Trophoblast cell (in vitro differentiated cells and primary cell): ENCODE measurements at regions not wholly inside any gene's neighbourhood (a gene's known extent, or its start where the extent isn't known, plus 50 kb on each side); places are given as distances from the start of the nearest gene placed in this dataset.
"Not testable (repeated sequence)": the region's sequence is repeated elsewhere in the genome, so short reads cannot be mapped to it uniquely, and the experiment has no call there.

ENCODE experiments used
- DNase-seq, 2 donors: peaks; one replicate each; pipeline ENCODE4 v3.0.0-alpha.2; 2016
- H2AFZ ChIP-seq: 2 replicates; pipeline ENCODE4 v1.6.1; 2013; ENCODE audit warnings: low read length, moderate library complexity, mild to moderate bottlenecking; ENCODE audit not compliant: insufficient read depth, poor library complexity
- H2AK5ac ChIP-seq: 2 replicates; pipeline ENCODE4 v1.6.1; 2013; ENCODE audit warnings: mild to moderate bottlenecking, low read length
- H2BK120ac ChIP-seq: 2 replicates; pipeline ENCODE4 v1.6.1; 2013; ENCODE audit warnings: low read length, mild to moderate bottlenecking, moderate library complexity; ENCODE audit not compliant: insufficient read depth, poor library complexity
- H2BK12ac ChIP-seq: 2 replicates; pipeline ENCODE4 v1.6.1; 2013; ENCODE audit warnings: mild to moderate bottlenecking, low read length, moderate library complexity
- H2BK5ac ChIP-seq: 2 replicates; pipeline ENCODE4 v1.6.1; 2013; ENCODE audit warnings: low read length, low read depth, moderate library complexity, mild to moderate bottlenecking; ENCODE audit not compliant: poor library complexity
- H3K14ac ChIP-seq: 2 replicates; pipeline ENCODE4 v1.6.1; 2013; ENCODE audit warnings: mild to moderate bottlenecking, low read length
- H3K18ac ChIP-seq: 2 replicates; pipeline ENCODE4 v1.6.1; 2013; ENCODE audit warnings: mild to moderate bottlenecking, low read length
- H3K23ac ChIP-seq: 2 replicates; pipeline ENCODE4 v1.6.1; 2013; ENCODE audit warnings: low read length
- H3K27ac ChIP-seq: 2 replicates; pipeline ENCODE4 v1.5.1; 2013; ENCODE audit warnings: low read depth, mild to moderate bottlenecking, inconsistent platforms, low read length, moderate library complexity
- H3K27me3 ChIP-seq: 2 replicates; pipeline ENCODE4 v1.6.1; 2013; ENCODE audit warnings: inconsistent platforms, mild to moderate bottlenecking, low read length, moderate library complexity; ENCODE audit not compliant: insufficient read depth
- H3K36me3 ChIP-seq, 2 experiments: 1 replicate in 1 of 2; 2 replicates in 1 of 2; pipeline ENCODE4 v1.6.1; 2013; ENCODE audit warnings: low read length in 2 of 2, mild to moderate bottlenecking in 2 of 2, moderate library complexity in 1 of 2; ENCODE audit not compliant: insufficient read depth in 2 of 2, control insufficient read depth in 1 of 2
- H3K4ac ChIP-seq: 2 replicates; pipeline ENCODE4 v1.6.1; 2013; ENCODE audit warnings: low read depth, mild to moderate bottlenecking, low read length, moderate library complexity
- H3K4me1 ChIP-seq, 2 experiments: 1 replicate in 1 of 2; 2 replicates in 1 of 2; pipeline ENCODE4 v1.6.1; 2013; ENCODE audit warnings: low read length in 2 of 2, mild to moderate bottlenecking in 2 of 2, moderate library complexity in 1 of 2; ENCODE audit not compliant: insufficient read depth in 2 of 2, control insufficient read depth in 1 of 2
- H3K4me2 ChIP-seq: 2 replicates; pipeline ENCODE4 v1.6.1; 2013; ENCODE audit warnings: inconsistent platforms, mild to moderate bottlenecking, low read length, moderate library complexity
- H3K4me3 ChIP-seq: 2 replicates; pipeline ENCODE4 v1.5.1; 2013; ENCODE audit warnings: mild to moderate bottlenecking, low read depth, low read length, inconsistent platforms
- H3K79me1 ChIP-seq: one replicate; pipeline ENCODE4 v1.6.1; 2013; ENCODE audit warnings: low read length
- H3K79me2 ChIP-seq: 2 replicates; pipeline ENCODE4 v1.6.1; 2013; ENCODE audit warnings: low read length, mild to moderate bottlenecking; ENCODE audit not compliant: control insufficient read depth, insufficient read depth, poor library complexity
- H3K9ac ChIP-seq: 2 replicates; pipeline ENCODE4 v1.6.1; 2013; ENCODE audit warnings: mild to moderate bottlenecking, low read length
- H3K9me3 ChIP-seq: 2 replicates; pipeline ENCODE4 v1.6.1; 2013; ENCODE audit warnings: low read depth, mild to moderate bottlenecking, control low read depth, inconsistent platforms, low read length; ENCODE audit not compliant: insufficient read depth
- H4K12ac ChIP-seq: 2 replicates; pipeline ENCODE4 v1.6.1; 2013; ENCODE audit warnings: low read depth, mild to moderate bottlenecking, low read length, moderate library complexity
- H4K8ac ChIP-seq: 2 replicates; pipeline ENCODE4 v1.6.1; 2013; ENCODE audit warnings: low read depth, mild to moderate bottlenecking, low read length, moderate library complexity
- H4K91ac ChIP-seq: one replicate; pipeline ENCODE4 v1.6.1; 2013; ENCODE audit warnings: low read depth, mild to moderate bottlenecking, low read length, moderate library complexity
- WGBS: extraction: QIAGEN DNeasy Blood & Tissue Kit; methylation state at CpG from one replicate; pipeline ENCODE4 v1.1.7; 2013; ENCODE audit warnings: missing lambda C conversion rate; ENCODE audit not compliant: insufficient read length, insufficient coverage; ENCODE audit errors: extremely low coverage; 5-methylcytosine and 5-hydroxymethylcytosine counted together

DNA sequence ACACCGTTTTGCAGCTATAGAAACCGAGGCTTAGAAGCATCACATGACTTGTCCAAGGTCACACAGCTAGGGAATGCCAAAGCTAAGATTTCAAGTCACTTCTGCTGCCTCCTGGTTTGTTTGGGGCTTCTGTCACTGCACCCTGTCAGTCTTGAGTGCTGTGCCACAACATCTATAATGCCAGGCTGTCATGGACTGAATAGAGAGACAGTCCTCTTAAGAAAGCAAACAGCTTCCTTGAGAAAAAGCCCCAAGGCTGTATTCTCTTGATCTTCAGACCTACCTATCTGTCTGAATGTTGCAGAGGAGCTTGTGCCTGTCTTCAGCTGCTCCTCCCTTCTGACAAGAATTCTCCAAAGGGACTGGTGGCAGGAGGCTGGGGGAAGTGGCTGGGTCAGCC, 81.6 kb downstream of the OLFM4 start:
- no CpG with 5 or more reads among the region's 2 CpGs for WGBS
- no peak overlapping the region for H3K9ac ChIP-seq
- no peak overlapping the region for H3K23ac ChIP-seq

DNA sequence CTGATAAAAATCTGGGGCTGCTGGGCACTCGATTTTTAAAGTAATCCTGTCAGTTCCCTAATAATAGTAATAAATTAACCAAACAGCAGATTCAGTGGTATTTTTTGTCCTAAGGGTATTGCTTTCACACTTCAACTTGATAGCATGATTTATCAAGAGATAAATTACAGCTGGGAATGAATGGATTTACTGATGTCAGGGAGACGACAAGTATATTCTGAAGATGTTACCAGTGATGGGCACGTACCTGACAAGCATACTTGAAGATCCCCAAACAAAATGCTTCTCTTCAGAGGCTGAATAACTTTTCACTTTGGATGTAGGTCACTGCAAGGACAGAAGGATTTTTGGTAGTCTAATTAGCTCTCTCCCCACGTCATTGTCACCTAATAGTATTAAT, 82.0 kb downstream of the OLFM4 start:
- no peak overlapping the region for H3K18ac ChIP-seq
- H3K4me2 ChIP-seq: no peak overlapping the region
- H2BK12ac ChIP-seq: no peak overlapping the region
- H4K12ac ChIP-seq: no peak overlapping the region
- no peak overlapping the region for H2AK5ac ChIP-seq
- peaks cover 2% of the 10 kb centered on the region for H3K79me1 ChIP-seq
- no peak for DNase-seq
- H2AFZ ChIP-seq: no peak overlapping the region
- H3K23ac ChIP-seq: no peak overlapping the region
- no peak overlapping the region for H4K91ac ChIP-seq
- no CpG with 5 or more reads among the region's 4 CpGs for WGBS
- H4K8ac ChIP-seq: no peak overlapping the region
- peaks cover 4 to 5% of the 10 kb centered on the region in 2 experiments for H3K4me1 ChIP-seq
- no peaks in the 10 kb centered on the region for H3K9me3 ChIP-seq
- no peak overlapping the region for H2BK5ac ChIP-seq
- H3K27ac ChIP-seq: no peak overlapping the region
- H2BK120ac ChIP-seq: no peak overlapping the region
- no peak overlapping the region for H3K4ac ChIP-seq
- no peaks in the 10 kb centered on the region for H3K79me2 ChIP-seq
- no peak overlapping the region for H3K4me3 ChIP-seq
- no peak overlapping the region for H3K14ac ChIP-seq
- no peak overlapping the region for H3K9ac ChIP-seq
- H3K27me3 ChIP-seq: no peaks in the 10 kb centered on the region
- no peaks in the 10 kb centered on the region for H3K36me3 ChIP-seq

More for the DNA sequence above, 81.6 kb downstream of the OLFM4 start:
- no peak overlapping the region for H2AK5ac ChIP-seq
- H3K4me1 ChIP-seq: peaks cover 4 to 9% of the 10 kb centered on the region in 2 experiments
- H4K8ac ChIP-seq: no peak overlapping the region
- H4K12ac ChIP-seq: no peak overlapping the region
- no peak overlapping the region for H3K27ac ChIP-seq
- H3K9me3 ChIP-seq: no peaks in the 10 kb centered on the region
- H3K14ac ChIP-seq: no peak overlapping the region
- no peak overlapping the region for H2AFZ ChIP-seq
- H3K4me3 ChIP-seq: no peak overlapping the region
- H3K27me3 ChIP-seq: no peaks in the 10 kb centered on the region
- peaks cover 2% of the 10 kb centered on the region for H3K79me1 ChIP-seq
- no peak overlapping the region for H2BK12ac ChIP-seq
- H3K4me2 ChIP-seq: no peak overlapping the region
- no peak overlapping the region for H3K18ac ChIP-seq
- no peaks in the 10 kb centered on the region for H3K79me2 ChIP-seq
- H2BK120ac ChIP-seq: no peak overlapping the region
- DNase-seq: no peak
- no peak overlapping the region for H2BK5ac ChIP-seq
- no peak overlapping the region for H3K4ac ChIP-seq
- no peaks in the 10 kb centered on the region for H3K36me3 ChIP-seq
- no peak overlapping the region for H4K91ac ChIP-seq

DNA sequence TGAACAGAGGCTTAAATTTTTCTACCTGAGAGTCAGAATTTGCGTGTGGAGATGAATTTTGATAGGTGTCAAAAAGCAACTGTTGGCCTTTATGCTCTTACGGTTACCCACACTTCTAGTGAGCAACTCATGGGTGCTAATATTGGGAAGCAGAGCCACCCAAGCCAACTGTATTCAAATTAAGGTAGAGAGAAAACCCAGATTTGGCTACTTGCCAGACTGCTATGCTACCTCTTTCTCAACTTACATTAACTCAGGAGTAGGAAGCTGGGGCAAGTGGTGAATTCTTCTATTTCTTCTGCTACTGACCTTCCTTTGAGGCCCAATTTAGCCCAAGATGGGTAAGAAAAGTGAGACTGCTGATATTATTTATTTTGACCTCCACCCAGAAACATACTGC, 83.9 kb downstream of the OLFM4 start:
- no peak overlapping the region for H2BK5ac ChIP-seq

DNA sequence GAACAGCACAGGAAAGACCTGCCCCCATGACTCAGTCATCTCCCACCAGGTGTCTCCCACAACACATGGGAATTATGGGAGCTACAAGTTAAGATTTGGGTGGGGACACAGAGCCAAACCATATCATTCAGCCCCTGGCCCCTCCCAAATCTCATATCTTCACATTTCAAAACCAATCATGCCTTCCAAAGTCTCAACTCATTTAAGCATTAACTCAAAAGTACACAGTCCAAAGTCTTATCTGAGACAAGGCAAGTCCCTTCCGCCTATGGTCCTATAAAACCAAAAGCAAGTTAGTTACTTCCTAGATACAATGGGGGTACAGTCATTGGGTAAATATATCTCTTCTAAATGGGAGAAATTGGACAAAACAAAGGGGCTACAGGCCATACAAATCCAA, 88.4 kb downstream of the OLFM4 start:
- H2AFZ ChIP-seq, H2BK12ac ChIP-seq, H3K27me3 ChIP-seq, H2BK5ac ChIP-seq, H3K23ac ChIP-seq, H3K36me3 ChIP-seq, H3K4ac ChIP-seq, H2AK5ac ChIP-seq, H3K4me2 ChIP-seq, H4K12ac ChIP-seq, H3K4me3 ChIP-seq, H2BK120ac ChIP-seq, H3K9me3 ChIP-seq, H3K27ac ChIP-seq, H3K9ac ChIP-seq, DNase-seq, H3K79me1 ChIP-seq, H3K79me2 ChIP-seq, H4K91ac ChIP-seq, H3K4me1 ChIP-seq, H4K8ac ChIP-seq, H3K18ac ChIP-seq, H3K14ac ChIP-seq: not testable (repeated sequence)
- no CpG with 5 or more reads among the region's 1 CpG for WGBS

More for the DNA sequence above, 83.9 kb downstream of the OLFM4 start:
- Histone ChIP-seq H3K9me3 (no peaks in the 10 kb centered on the region), H4K12ac (no peak overlapping the region), H3K18ac (no peak overlapping the region), H3K27me3 (no peaks in the 10 kb centered on the region), H2BK12ac (no peak overlapping the region), H2AK5ac (no peak overlapping the region), H4K91ac (no peak overlapping the region), H3K9ac (no peak overlapping the region), H2AFZ (no peak overlapping the region), H3K4ac (no peak overlapping the region), H4K8ac (no peak overlapping the region), H2BK120ac (no peak overlapping the region), H3K79me1 (no peaks in the 10 kb centered on the region), H3K4me3 (no peak overlapping the region), H3K14ac (no peak overlapping the region), H3K79me2 (no peaks in the 10 kb centered on the region), H3K4me2 (no peak overlapping the region), H3K36me3 (no peaks in the 10 kb centered on the region), H3K4me1 (peaks cover 0 to 4% of the 10 kb centered on the region in 2 experiments), H3K23ac (no peak overlapping the region), H3K27ac (no peak overlapping the region)
- DNase-seq: no peak
- no CpG with 5 or more reads among the region's 2 CpGs for WGBS
